SK-N-MC (cell line): ENCODE measurements at regions not wholly inside any gene's neighbourhood (a gene's known extent, or its start where the extent isn't known, plus 50 kb on each side); places are given as distances from the start of the nearest gene placed in this dataset.
A peak's percentile ranks its signal among the peaks of the same experiment; 100 is the strongest.

Source experiments
- DNase-seq: peaks from one replicate; pipeline ENCODE4 v3.0.0-alpha.2; 2011; ENCODE audit warnings: low read depth, low spot score
- H3K27ac ChIP-seq: fragments of 200-600 bp; sonication (generic); 2 replicates; pipeline ENCODE4 v1.5.1; 2016; ENCODE audit warnings: mixed run types
- H3K36me3 ChIP-seq: fragments of 200-600 bp; sonication (generic); 2 replicates; pipeline ENCODE4 v1.6.1; 2017; ENCODE audit warnings: antibody characterized with exemption, low read length, mixed read lengths; ENCODE audit not compliant: insufficient read depth
- H3K4me3 ChIP-seq: fragments of 200-600 bp; sonication (generic); 2 replicates; pipeline ENCODE4 v1.5.1; 2016
- H3K9ac ChIP-seq: fragments of 200-600 bp; sonication (generic); 2 replicates; pipeline ENCODE4 v1.8.0; 2017; ENCODE audit warnings: mixed run types, mixed read lengths; ENCODE audit not compliant: insufficient read length
- H3K9me3 ChIP-seq: fragments of 200-600 bp; sonication (generic); 2 replicates; pipeline ENCODE4 v1.6.1; 2017; ENCODE audit warnings: low read depth, mild to moderate bottlenecking, antibody characterized with exemption, low read length, moderate library complexity, mixed read lengths
- EZH2 ChIP-seq: fragments of 200-600 bp; sonication (generic); IDR thresholded peaks from one replicate; pipeline ENCODE4 v1.6.1; 2017; ENCODE audit warnings: antibody characterized with exemption
- FOXP2 ChIP-seq: optimal IDR thresholded peaks from 2 replicates; pipeline ENCODE3; 2011; ENCODE audit warnings: mild to moderate bottlenecking, moderate library complexity; ENCODE audit not compliant: insufficient read depth; ENCODE audit errors: extremely low read length, control extremely low read depth
- POLR2AphosphoS5 ChIP-seq: IDR thresholded peaks from 2 replicates; pipeline ENCODE4 v1.6.1; 2012; ENCODE audit warnings: mild to moderate bottlenecking, low read depth, low read length, borderline replicate concordance

DNA sequence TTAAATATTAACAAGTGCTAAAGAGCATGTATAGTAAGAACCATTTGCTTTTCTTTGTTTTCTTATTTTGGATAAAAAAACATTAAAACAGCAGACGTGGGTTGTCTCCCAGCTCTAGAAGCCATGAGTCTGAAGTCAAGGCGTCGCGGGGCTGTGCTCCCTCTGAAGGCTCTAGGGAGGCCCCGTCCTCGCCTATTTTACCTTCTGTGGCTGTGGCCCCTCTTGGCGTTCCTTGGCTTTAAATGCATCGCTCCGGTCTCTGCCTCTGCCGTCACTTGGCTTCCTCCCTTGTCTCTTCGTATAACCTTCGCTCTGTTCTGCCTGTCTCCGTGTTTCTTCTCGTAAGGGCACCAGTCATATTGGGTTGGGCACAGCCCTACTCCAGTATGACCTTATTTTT lies 75.3 kb downstream of the ING1 start:
- Histone ChIP-seq H3K4me3 (no peak overlapping the region), H3K9me3 (peaks cover 7% of the 10 kb centered on the region; the same call in 1 of the 2 replicates), H3K9ac (no peak overlapping the region), H3K27ac (no peak overlapping the region), H3K36me3 (no peaks in the 10 kb centered on the region)
- no peak for DNase-seq
- TF ChIP-seq EZH2 (no peak), POLR2AphosphoS5 (no peak), FOXP2 (no peak)

DNA sequence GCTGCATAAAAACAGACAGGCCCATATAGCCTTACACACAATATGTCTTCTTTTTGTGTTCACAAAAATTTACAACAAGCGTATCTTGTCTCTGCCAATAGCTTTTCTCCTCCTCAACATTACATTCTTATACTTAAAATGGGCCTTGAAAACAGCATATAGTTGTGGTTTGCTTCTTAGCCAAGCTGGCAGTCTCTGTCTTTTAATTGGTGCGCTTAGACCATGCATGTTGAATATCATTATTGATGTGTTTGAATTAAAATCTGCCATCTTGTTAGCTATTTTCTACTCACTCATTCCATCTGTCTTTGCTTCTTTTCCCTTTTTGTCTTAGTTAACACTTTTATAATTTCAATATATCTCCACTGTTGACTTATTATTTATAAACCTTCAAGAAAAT lies 76.4 kb downstream of the ING1 start:
- DNase-seq: no peak
- TF ChIP-seq POLR2AphosphoS5: no peak
- no peak overlapping the region for H3K27ac ChIP-seq
- no peaks in the 10 kb centered on the region for H3K36me3 ChIP-seq
- no peak overlapping the region for H3K9ac ChIP-seq
- peaks cover 7% of the 10 kb centered on the region; the same call in 1 of the 2 replicates for H3K9me3 ChIP-seq
- no peak overlapping the region for H3K4me3 ChIP-seq

DNA sequence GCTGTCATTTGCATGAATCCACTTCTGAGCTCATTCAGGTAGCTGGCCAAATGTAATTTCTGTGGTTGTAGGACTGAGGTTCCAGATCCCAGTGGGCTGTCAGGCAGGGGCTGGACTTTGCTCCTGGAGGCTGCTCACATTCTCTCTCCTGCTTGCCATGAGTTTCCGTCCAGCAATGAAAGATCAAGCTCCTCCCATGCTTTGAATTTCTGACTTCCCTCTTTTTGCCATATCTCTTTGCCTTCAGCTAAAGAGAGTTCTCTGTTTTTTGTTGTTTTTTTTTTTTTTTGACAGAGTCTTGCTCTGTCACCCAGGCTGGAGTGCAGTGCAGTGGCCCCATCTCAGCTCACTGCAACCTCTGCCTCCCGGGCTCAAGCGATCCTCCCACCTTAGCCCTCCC lies 76.9 kb downstream of the ING1 start:
- H3K4me3 ChIP-seq: no peak overlapping the region
- H3K36me3 ChIP-seq: no peaks in the 10 kb centered on the region
- H3K9me3 ChIP-seq: peaks cover 7% of the 10 kb centered on the region; the same call in 1 of the 2 replicates
- H3K9ac ChIP-seq: no peak overlapping the region
- TF ChIP-seq POLR2AphosphoS5 (no peak), FOXP2 (no peak), EZH2 (no peak)
- no peak overlapping the region for H3K27ac ChIP-seq
- DNase-seq: no peak

DNA sequence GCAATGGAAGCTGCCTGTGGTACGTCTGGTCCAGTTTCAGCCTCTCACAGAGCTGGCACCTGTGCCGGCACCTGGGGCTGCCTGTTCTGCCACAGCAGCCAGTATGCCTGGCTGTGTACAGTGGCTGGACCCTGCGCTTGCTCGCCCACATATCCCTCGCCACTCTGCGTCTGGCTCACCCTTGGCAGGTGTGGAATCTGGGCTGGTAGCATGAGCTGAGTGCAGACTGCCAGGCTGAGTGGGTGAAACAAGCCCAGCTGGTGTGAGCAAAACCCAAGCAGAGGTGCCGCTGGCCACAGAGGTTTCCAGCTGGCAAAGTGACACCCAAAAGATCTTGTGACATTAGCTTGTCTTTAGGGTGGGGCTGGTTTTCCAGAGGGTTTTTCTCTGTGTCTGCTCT lies 80.7 kb downstream of the ING1 start:
- no peak for TF ChIP-seq FOXP2
- no peak for TF ChIP-seq EZH2
- no peak for TF ChIP-seq POLR2AphosphoS5
- Histone ChIP-seq H3K9ac (no peak overlapping the region), H3K9me3 (peaks cover 7% of the 10 kb centered on the region; the same call in 1 of the 2 replicates), H3K4me3 (no peak overlapping the region), H3K36me3 (no peaks in the 10 kb centered on the region), H3K27ac (no peak overlapping the region)
- DNase-seq: no peak

DNA sequence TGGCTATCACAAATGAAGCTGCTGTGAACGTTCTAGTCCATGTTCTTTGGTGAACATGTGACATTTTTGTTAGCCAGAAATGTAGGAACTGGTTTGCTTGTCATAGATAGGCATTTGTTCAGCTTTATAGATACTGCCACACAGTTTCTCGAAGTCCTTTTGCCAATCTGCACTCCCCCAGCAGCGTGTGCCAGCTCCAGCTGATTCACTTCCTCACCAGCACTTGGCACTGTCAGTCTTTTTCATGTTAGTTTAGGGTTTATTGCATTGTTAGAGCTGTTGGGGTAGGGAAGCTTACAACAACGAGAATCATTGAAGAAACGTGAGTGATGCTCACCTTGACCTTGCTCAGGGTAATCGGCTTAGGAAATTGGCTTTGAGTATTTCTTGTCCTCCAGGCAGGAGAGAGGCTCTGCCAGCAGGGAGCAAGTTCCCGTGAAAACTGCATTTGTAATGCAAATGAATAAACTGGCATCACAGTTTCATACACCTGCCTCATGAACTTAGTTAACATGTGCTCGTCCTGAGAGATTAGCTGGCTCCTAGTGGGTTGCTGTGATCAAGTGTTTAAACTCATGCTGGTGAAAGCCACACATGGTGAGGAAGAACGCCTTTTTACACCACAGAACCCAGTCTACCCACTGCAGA lies 83.9 kb downstream of the ING1 start:
- no peak overlapping the region for H3K27ac ChIP-seq
- no peaks in the 10 kb centered on the region for H3K36me3 ChIP-seq
- no peak overlapping the region for H3K4me3 ChIP-seq
- DNase-seq: no peak
- TF ChIP-seq EZH2 (no peak), FOXP2 (no peak), POLR2AphosphoS5 (no peak)
- no peak overlapping the region for H3K9ac ChIP-seq
- no peaks in the 10 kb centered on the region for H3K9me3 ChIP-seq

DNA sequence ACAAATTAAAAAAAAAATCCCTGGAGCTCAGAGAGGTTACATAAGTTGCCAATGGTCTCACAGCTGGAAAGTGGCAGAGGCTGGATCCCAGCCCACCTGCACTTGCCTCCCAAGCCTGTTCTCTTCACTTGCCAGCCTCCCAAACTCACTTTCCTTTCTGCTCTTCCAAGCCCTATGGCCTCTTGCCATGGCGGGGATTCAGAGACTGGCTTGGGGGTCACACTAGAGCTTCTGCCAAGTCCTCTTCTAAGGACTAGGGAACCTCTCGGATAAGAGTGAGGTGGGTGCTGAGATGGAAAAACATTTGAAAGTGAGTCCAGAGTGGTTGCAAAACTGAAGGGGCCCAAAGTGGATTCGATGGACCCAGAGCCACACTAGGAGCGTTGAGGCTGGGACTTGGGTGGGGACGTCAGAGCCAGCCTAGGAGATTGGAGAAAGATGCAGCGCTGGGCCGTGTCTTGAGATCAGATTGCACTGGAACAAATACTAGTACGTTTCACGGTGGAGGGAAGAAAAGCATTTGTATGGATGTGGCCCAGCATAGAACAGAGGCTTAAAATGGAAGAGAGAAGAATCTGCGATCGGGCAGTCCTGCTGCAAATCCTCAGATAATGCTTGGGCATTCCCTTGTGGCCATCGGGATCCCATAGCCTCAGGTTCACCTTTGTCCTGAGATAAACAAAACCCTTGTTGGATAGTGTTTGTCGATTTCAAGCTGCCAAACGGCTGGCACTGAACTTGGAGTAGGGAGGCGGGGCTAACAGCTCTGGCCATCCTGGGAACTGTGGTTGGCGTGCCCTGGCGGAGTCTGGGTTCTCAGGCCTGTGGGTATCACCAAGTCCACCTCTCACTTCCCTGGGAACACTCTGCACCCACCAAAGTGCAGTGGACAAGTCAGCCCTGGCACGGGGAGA lies 84.8 kb downstream of the ING1 start:
- no peak for DNase-seq
- H3K9me3 ChIP-seq: no peaks in the 10 kb centered on the region
- H3K9ac ChIP-seq: no peak overlapping the region
- TF ChIP-seq EZH2: no peak
- TF ChIP-seq FOXP2: no peak
- no peaks in the 10 kb centered on the region for H3K36me3 ChIP-seq
- no peak overlapping the region for H3K4me3 ChIP-seq
- H3K27ac ChIP-seq: no peak overlapping the region

DNA sequence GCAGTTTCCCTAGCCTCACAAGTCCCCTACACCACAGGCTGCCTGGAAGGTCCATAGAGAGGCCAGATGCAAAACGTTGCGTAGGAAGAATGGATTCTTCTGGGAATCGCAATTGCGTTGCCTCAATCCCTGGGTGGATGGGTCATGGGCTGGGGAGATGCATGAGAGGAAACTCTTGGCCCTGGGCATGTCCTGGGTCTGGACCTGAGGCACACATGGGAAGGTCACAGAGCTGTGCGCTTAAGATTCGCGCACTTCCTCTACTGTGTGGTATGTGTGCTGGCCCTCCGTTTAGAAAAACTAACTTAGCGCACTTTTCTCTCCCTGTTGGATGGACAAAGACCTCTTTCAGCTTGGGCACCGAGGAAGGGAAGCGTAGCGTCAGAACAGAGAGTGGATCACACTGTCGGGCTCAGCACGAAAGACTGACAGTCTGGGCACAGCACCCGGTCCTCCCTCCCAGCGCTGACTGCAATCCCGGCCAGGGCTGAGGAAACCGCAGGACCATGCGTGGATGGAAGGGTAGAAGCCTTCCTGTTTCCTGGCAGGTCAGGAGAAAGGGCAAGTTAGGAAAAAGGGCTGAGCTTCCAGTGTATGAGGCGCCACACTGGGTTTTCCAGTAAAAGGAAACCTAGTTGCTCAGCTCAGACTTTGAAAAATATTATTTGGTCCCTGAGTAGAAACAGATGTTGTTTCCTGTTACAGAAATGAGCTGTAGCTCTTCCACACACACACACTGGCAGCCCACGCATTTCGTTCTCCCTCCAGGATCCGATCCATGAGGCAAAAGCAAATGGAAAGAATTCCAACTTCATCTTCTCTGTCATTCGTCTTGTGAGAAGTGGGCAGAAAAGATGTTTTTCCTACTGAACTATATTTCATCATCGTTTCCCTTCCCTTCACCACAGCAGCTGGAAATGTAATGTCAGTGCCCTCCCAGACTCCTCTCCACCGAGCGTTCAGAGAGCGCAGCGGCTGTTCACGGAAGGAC lies 86.0 kb downstream of the ING1 start:
- peak overlapping the region; percentile 51 for H3K9ac ChIP-seq

DNA sequence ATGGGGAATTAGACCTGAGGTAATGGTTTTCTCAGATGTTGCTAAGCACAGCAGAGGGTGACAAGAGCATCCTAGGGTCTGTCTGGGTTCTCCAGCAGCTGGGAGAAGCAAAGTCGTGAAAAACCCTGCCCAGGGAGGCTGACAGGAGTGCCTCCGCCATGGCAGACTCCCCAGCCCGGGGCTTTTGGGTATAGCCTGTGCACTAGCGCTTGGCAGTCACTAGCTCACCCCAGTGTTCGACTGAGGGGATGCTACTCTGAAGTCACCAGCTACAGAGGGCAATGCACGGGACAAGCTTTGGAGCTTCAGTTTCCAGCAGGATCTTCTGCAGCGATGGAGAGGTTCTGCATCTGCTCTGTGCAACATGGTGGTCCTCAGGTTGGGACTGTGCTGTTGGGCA lies 87.5 kb downstream of the ING1 start:
- no peak for TF ChIP-seq POLR2AphosphoS5
- no peak for TF ChIP-seq FOXP2
- no peak for TF ChIP-seq EZH2
- Histone ChIP-seq H3K4me3 (no peak overlapping the region), H3K9ac (no peak overlapping the region), H3K36me3 (no peaks in the 10 kb centered on the region), H3K27ac (no peak overlapping the region), H3K9me3 (no peaks in the 10 kb centered on the region)
- DNase-seq: no peak

More for the DNA sequence above, 86.0 kb downstream of the ING1 start:
- H3K9me3 ChIP-seq: no peaks in the 10 kb centered on the region
- peak overlapping the region; percentile 93 for H3K27ac ChIP-seq
- peak; percentile 39; the same call in 1 of the 2 replicates for TF ChIP-seq POLR2AphosphoS5
- TF ChIP-seq EZH2: no peak
- TF ChIP-seq FOXP2: peak; percentile 85
- H3K4me3 ChIP-seq: peak overlapping the region; percentile 72
- no peaks in the 10 kb centered on the region for H3K36me3 ChIP-seq
- DNase-seq: peak; percentile 90
